IMR-90 (cell line): ENCODE measurements at regions not wholly inside any gene's neighbourhood (a gene's known extent, or its start where the extent isn't known, plus 50 kb on each side); places are given as distances from the start of the nearest gene placed in this dataset.

Experiments used
- ATAC-seq: fragments of 200-7000 bp; cut with Tn5 transposase; 2 replicates; pipeline ENCODE4 v1.9.1; 2020; ENCODE audit warnings: low read depth, mild to moderate bottlenecking, moderate library complexity
- BruUV-seq: library from RNA; stranded (reverse); fragments of 400-500 nt; replicated peaks from 2 replicates; lab custom pipeline; 2021; lab: Mats Ljungman, UMichigan
- CTCF ChIA-PET: fragments of 300-600 bp; formaldehyde crosslinking; extraction: SDS; loops from one replicate; lab custom pipeline; 2021; ENCODE audit warnings: antibody characterized with exemption; lab: Yijun Ruan, JAX
- POLR2A ChIA-PET: fragments of 300-600 bp; sonication (Branson Sonifier 250); formaldehyde crosslinking; loops from one replicate; lab custom pipeline; 2022; ENCODE audit warnings: antibody characterized with exemption; ENCODE audit not compliant: unreplicated experiment; lab: Charles Lee
- DNase-seq: peaks from one replicate; pipeline ENCODE4 v3.0.0; 2013
- H2AFZ ChIP-seq: replicated peaks from 2 replicates; pipeline ENCODE3; 2013; ENCODE audit warnings: low read length, mild to moderate bottlenecking; ENCODE audit not compliant: poor library complexity
- H2AK5ac ChIP-seq: 2 replicates; pipeline ENCODE4 v1.6.1; 2013; ENCODE audit warnings: low read depth, low read length, inconsistent platforms
- H2AK9ac ChIP-seq: replicated peaks from 2 replicates; pipeline ENCODE3; 2013; ENCODE audit warnings: mild to moderate bottlenecking, low read depth, low read length, moderate library complexity; ENCODE audit not compliant: poor library complexity
- H2BK120ac ChIP-seq: 2 replicates; pipeline ENCODE4 v1.6.1; 2013; ENCODE audit warnings: low read depth, low read length, inconsistent platforms
- H2BK15ac ChIP-seq: 3 replicates; pipeline ENCODE4 v1.6.1; 2013; ENCODE audit warnings: low read depth, low read length, inconsistent platforms
- H2BK20ac ChIP-seq: 2 replicates; pipeline ENCODE4 v1.6.1; 2013; ENCODE audit warnings: low read depth, mild to moderate bottlenecking, inconsistent platforms, low read length, moderate library complexity
- H2BK5ac ChIP-seq: 2 replicates; pipeline ENCODE4 v1.6.1; 2013; ENCODE audit warnings: mild to moderate bottlenecking, low read depth, low read length, inconsistent platforms; ENCODE audit not compliant: poor library complexity, severe bottlenecking
- H3K14ac ChIP-seq: replicated peaks from 2 replicates; pipeline ENCODE4 v1.6.1; 2013; ENCODE audit warnings: low read depth, low read length, inconsistent platforms
- H3K18ac ChIP-seq: 2 replicates; pipeline ENCODE4 v1.6.1; 2013; ENCODE audit warnings: low read depth, low read length, control low read depth
- H3K23ac ChIP-seq: 2 replicates; pipeline ENCODE4 v1.6.1; 2013; ENCODE audit warnings: low read depth, low read length, inconsistent platforms
- H3K27ac ChIP-seq: 2 replicates; pipeline ENCODE4 v1.5.1; 2013; ENCODE audit warnings: mild to moderate bottlenecking, control low read depth, low read length; ENCODE audit not compliant: insufficient read depth
- H3K27me3 ChIP-seq: 2 replicates; pipeline ENCODE4 v1.6.1; 2013; ENCODE audit warnings: low read length; ENCODE audit not compliant: control insufficient read depth, insufficient read depth
- H3K36me3 ChIP-seq: 2 replicates; pipeline ENCODE4 v1.6.1; 2013; ENCODE audit warnings: low read length, mixed read lengths; ENCODE audit not compliant: control insufficient read depth, insufficient read depth
- H3K4ac ChIP-seq: 2 replicates; pipeline ENCODE4 v1.6.1; 2013; ENCODE audit warnings: low read depth, low read length, inconsistent platforms
- H3K4me1 ChIP-seq: 2 replicates; pipeline ENCODE4 v1.6.1; 2013; ENCODE audit warnings: low read length, mixed read lengths; ENCODE audit not compliant: control insufficient read depth, insufficient read depth
- H3K4me2 ChIP-seq: 2 replicates; pipeline ENCODE4 v1.6.1; 2013; ENCODE audit warnings: low read depth, mild to moderate bottlenecking, control low read depth, low read length, moderate library complexity
- H3K4me3 ChIP-seq: 2 replicates; pipeline ENCODE4 v1.5.1; 2013; ENCODE audit warnings: low read depth, mild to moderate bottlenecking, control low read depth, low read length, moderate library complexity; ENCODE audit not compliant: insufficient read depth
- H3K56ac ChIP-seq: 2 replicates; pipeline ENCODE4 v1.6.1; 2013; ENCODE audit warnings: low read length, inconsistent platforms; ENCODE audit not compliant: insufficient read depth; ENCODE audit errors: extremely low read depth
- H3K79me1 ChIP-seq, 2 experiments: 2 replicates each; pipeline ENCODE4 v1.6.1; 2013; ENCODE audit warnings: low read length in 2 of 2, inconsistent platforms in 1 of 2, low read depth in 1 of 2
- H3K9ac ChIP-seq: 2 replicates; pipeline ENCODE4 v1.6.1; 2013; ENCODE audit warnings: low read depth, low read length, control low read depth
- H3K9me1 ChIP-seq: 2 replicates; pipeline ENCODE4 v1.6.1; 2013; ENCODE audit warnings: low read length, inconsistent platforms; ENCODE audit not compliant: insufficient read depth
- H3K9me3 ChIP-seq: 2 replicates; pipeline ENCODE4 v1.6.1; 2013; ENCODE audit warnings: low read length; ENCODE audit not compliant: control insufficient read depth, insufficient read depth
- H4K20me1 ChIP-seq: 2 replicates; pipeline ENCODE4 v1.6.1; 2013; ENCODE audit warnings: low read length, inconsistent platforms; ENCODE audit not compliant: insufficient read depth
- H4K5ac ChIP-seq: 2 replicates; pipeline ENCODE4 v1.6.1; 2013; ENCODE audit warnings: mild to moderate bottlenecking, low read depth, low read length, control low read depth
- H4K8ac ChIP-seq, 2 experiments: 2 replicates each; pipeline ENCODE4 v1.6.1; 2013; ENCODE audit warnings: low read depth in 2 of 2, low read length in 2 of 2, control low read depth in 1 of 2, inconsistent platforms in 1 of 2
- H4K91ac ChIP-seq: 2 replicates; pipeline ENCODE4 v1.6.1; 2013; ENCODE audit warnings: low read depth, low read length, inconsistent platforms; ENCODE audit not compliant: insufficient read depth
- BHLHE40 ChIP-seq: fragments of 150-350 bp; IDR thresholded peaks from 2 replicates; pipeline ENCODE4 v1.6.1; 2016; ENCODE audit warnings: mild to moderate bottlenecking, low read depth, low read length
- MAFK ChIP-seq: IDR thresholded peaks from 2 replicates; pipeline ENCODE4 v1.6.1; 2012; ENCODE audit warnings: low read depth, low read length, improper control_type of control experiment
- RAD21 ChIP-seq: IDR thresholded peaks from 2 replicates; pipeline ENCODE4 v1.6.1; 2012; ENCODE audit warnings: low read length, improper control_type of control experiment
- WGBS, 2 experiments: methylation state at CpG; one replicate each; pipeline versions ENCODE4 v1.1.5 to v1.1.7; 2013; ENCODE audit warnings: missing lambda C conversion rate in 2 of 2; ENCODE audit not compliant: insufficient read length in 1 of 2; ENCODE audit errors: extremely low coverage in 2 of 2; 5-methylcytosine and 5-hydroxymethylcytosine counted together
- dilution Hi-C: fragments of 300-500 bp; cut with HindIII; formaldehyde crosslinking; loops from one replicate; pipeline ENCODE4 v1.14.3; 2018; ENCODE audit warnings: low sequenced_read_pairs; ENCODE audit not compliant: unreplicated experiment
- in situ Hi-C: fragments of 300-500 bp; cut with MboI; formaldehyde crosslinking; loops from 3 replicates; pipeline ENCODE4 v1.14.3; 2019; ENCODE audit warnings: low sequenced_read_pairs, inconsistent platforms, mixed read lengths
- intact Hi-C: fragments of 100-400 bp; cut with micrococcal nuclease; formaldehyde crosslinking; loops from 2 replicates; pipeline ENCODE4 v1.10.0; 2022

DNA sequence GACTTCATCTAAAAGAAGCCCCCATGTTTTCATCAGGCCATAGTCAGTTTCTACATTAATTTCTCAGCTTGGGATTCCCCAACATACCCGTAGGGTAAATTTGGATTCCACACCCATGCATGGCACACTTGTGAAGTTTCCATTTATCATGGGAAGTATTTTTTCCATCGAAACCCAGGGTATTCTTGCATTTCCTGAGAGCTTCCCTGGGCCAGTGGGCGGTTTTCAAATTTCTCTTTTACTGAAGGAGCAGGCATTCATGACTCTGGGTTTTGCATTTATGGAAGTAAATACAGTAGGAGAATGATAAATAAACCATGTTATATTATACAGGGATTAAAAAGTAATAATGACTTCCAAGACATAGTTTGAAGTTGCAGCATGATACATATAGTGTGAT lies 93.0 kb upstream of the MAP3K1 start:
- Histone ChIP-seq H4K91ac (no peak overlapping the region), H3K27me3 (no peaks in the 10 kb centered on the region), H3K4me3 (no peak overlapping the region), H3K56ac (no peak overlapping the region), H3K9ac (no peak overlapping the region), H2BK15ac (no peak overlapping the region), H3K36me3 (no peaks in the 10 kb centered on the region), H3K18ac (no peak overlapping the region), H2BK5ac (no peak overlapping the region), H3K79me1 (no peaks in the 10 kb centered on the region), H3K23ac (no peak overlapping the region), H4K8ac (no peak overlapping the region), H2BK120ac (no peak overlapping the region), H3K14ac (no peak overlapping the region), H2AK5ac (no peak overlapping the region), H2AFZ (no peak overlapping the region), H3K4me2 (no peak overlapping the region), H3K4ac (no peak overlapping the region), H3K4me1 (no peaks in the 10 kb centered on the region), H4K5ac (no peak overlapping the region), H3K27ac (no peak overlapping the region), H3K9me3 (no peaks in the 10 kb centered on the region), H2AK9ac (no peak overlapping the region), H2BK20ac (no peak overlapping the region), H4K20me1 (no peaks in the 10 kb centered on the region), H3K9me1 (no peaks in the 10 kb centered on the region)
- no peak for TF ChIP-seq MAFK
- TF ChIP-seq RAD21 = no peak
- no peak for TF ChIP-seq BHLHE40
- CTCF ChIA-PET = interaction anchor here (0.9 kb wide), 1 partner anchor 21 kb away, joined by 3 read pairs; no protein-coding TSS in a partner anchor
- in situ Hi-C loops (no loop called here), intact Hi-C loops (no loop called here), dilution Hi-C loops (no loop called here)
- DNase-seq = no peak
- no TSS peak for BruUV-seq
- ATAC-seq = no peak
- POLR2A ChIA-PET = no interaction called here
- no CpG with 5 or more reads among the region's 3 CpGs for WGBS, 2 experiments
